Upper lobe of left lung (tissue), 6 donors: ENCODE measurements at regions not wholly inside any gene's neighbourhood (a gene's known extent, or its start where the extent isn't known, plus 50 kb on each side); places are given as distances from the start of the nearest gene placed in this dataset.

Source experiments
- ATAC-seq, 2 donors: fragments of 200-7000 bp; cut with Tn5 transposase; one replicate each; pipeline ENCODE4 v1.9.1; 2022; ENCODE audit warnings: mild to moderate bottlenecking in 2 of 2, moderate library complexity in 2 of 2; ENCODE audit not compliant: low FRiP score in 2 of 2
- DNase-seq, 2 donors: peaks; one replicate each; pipeline ENCODE4 v3.0.0-alpha.2; 2019 to 2020
- H3K27ac ChIP-seq, 4 donors: fragments of 200-600 bp; sonication (generic); one replicate each; pipeline ENCODE4 v1.5.1; 2016 to 2019
- H3K27me3 ChIP-seq, 4 donors: fragments of 200-600 bp; sonication (generic); one replicate each; pipeline ENCODE4 v1.5.1; 2017 to 2019
- H3K36me3 ChIP-seq, 4 donors: fragments of 200-600 bp; sonication (generic); one replicate each; pipeline ENCODE4 v1.5.1; 2016 to 2019
- H3K4me1 ChIP-seq, 4 donors: fragments of 200-600 bp; sonication (generic); one replicate each; pipeline ENCODE4 v1.5.1; 2018 to 2019
- H3K4me3 ChIP-seq, 4 donors: fragments of 200-600 bp; sonication (generic); one replicate each; pipeline ENCODE4 v1.5.1; 2017 to 2019; ENCODE audit warnings: mild to moderate bottlenecking in 2 of 4, moderate library complexity in 1 of 4
- H3K9me3 ChIP-seq, 4 donors: fragments of 200-600 bp; sonication (generic); one replicate each; pipeline ENCODE4 v1.5.1; 2018 to 2019
- EP300 ChIP-seq, 4 donors: sonication (generic); formaldehyde crosslinking; IDR thresholded peaks; one replicate each; pipeline ENCODE4 v1.5.1; 2017; ENCODE audit warnings: antibody characterized with exemption in 4 of 4, control low read depth in 2 of 4
- POLR2A ChIP-seq, 4 donors: fragments of 450-650 bp; IDR thresholded peaks; one replicate each; pipeline ENCODE4 v1.5.1; 2016 to 2017; ENCODE audit warnings: antibody characterized with exemption in 4 of 4, mild to moderate bottlenecking in 2 of 4
- POLR2AphosphoS5 ChIP-seq, 2 donors: sonication (generic); formaldehyde crosslinking; IDR thresholded peaks; one replicate each; pipeline ENCODE4 v1.5.1; 2017; ENCODE audit warnings: antibody characterized with exemption in 2 of 2
- WGBS, 2 donors: methylation state at CpG; one replicate each; pipeline ENCODE4 v1.1.5; 2017 to 2018; 5-methylcytosine and 5-hydroxymethylcytosine counted together
- TF ChIP-seq, protein P1 (sequence below), 6 experiments: fragments of 450-650 bp in 4 of 6; fragments of 200-600 bp in 2 of 6; sonication (generic) in 2 of 6; IDR thresholded peaks; one replicate each; pipeline ENCODE4 v1.5.1; 2016 to 2019; ENCODE audit warnings: antibody characterized with exemption in 6 of 6
- donor health status: DM: no; HTN: no; CAD: no; lungs with moderate emphysema.
- donor health status: DM: no; HTN: yes; CAD: no; lungs with severe emphysema.

DNA sequence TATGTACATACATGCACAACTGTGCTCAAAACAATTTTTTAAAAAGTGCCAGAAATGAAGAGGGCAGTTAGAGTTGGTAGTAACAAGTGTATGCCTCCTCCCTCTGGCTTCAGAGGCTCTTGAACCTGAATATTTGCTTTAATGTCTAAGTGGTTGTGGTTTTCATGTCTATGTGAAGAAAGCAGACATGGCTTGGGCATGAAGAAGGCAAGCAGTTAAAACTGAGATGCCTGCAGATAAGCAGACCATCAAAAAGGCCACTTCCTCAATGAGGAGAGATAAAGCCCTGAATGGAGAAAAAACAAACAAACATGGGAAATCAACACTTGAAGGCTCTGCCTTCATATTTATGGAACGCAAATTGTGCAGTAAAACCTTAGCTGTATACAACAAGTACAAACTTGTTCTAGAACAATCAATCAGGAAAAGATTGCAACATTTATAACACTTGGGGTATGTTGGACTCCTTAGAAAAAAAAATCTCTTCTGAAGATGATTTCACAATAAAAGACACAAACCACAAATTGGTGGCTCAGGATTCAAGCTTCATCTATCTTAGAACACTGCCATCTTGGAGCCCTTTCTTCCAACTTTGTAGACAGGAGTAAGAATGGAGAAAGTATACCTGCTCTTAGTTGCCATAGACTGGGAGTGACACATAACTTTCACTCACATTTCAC lies 52.7 kb upstream of the PLA2G4A start:
- TF ChIP-seq, protein P1, sequence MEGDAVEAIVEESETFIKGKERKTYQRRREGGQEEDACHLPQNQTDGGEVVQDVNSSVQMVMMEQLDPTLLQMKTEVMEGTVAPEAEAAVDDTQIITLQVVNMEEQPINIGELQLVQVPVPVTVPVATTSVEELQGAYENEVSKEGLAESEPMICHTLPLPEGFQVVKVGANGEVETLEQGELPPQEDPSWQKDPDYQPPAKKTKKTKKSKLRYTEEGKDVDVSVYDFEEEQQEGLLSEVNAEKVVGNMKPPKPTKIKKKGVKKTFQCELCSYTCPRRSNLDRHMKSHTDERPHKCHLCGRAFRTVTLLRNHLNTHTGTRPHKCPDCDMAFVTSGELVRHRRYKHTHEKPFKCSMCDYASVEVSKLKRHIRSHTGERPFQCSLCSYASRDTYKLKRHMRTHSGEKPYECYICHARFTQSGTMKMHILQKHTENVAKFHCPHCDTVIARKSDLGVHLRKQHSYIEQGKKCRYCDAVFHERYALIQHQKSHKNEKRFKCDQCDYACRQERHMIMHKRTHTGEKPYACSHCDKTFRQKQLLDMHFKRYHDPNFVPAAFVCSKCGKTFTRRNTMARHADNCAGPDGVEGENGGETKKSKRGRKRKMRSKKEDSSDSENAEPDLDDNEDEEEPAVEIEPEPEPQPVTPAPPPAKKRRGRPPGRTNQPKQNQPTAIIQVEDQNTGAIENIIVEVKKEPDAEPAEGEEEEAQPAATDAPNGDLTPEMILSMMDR (IDR thresholded peaks at IDR 0.05): no peak
- TF ChIP-seq POLR2AphosphoS5 (IDR thresholded peaks at IDR 0.05) (no peak), POLR2A (IDR thresholded peaks at IDR 0.05) (no peak), EP300 (IDR thresholded peaks at IDR 0.05) (no peak)
- Histone ChIP-seq H3K4me3 (no peak overlapping the region), H3K27ac (no peak overlapping the region), H3K4me1 (peaks cover 0 to 8% (median 5%) of the 10 kb centered on the region in 4 donors), H3K36me3 (no peaks in the 10 kb centered on the region), H3K9me3 (no peaks in the 10 kb centered on the region), H3K27me3 (no peaks in the 10 kb centered on the region)
- no peak for DNase-seq
- no peak for ATAC-seq
- WGBS, 2 donors: 52 to 54% methylated on average over 1 of the region's 1 CpG

DNA sequence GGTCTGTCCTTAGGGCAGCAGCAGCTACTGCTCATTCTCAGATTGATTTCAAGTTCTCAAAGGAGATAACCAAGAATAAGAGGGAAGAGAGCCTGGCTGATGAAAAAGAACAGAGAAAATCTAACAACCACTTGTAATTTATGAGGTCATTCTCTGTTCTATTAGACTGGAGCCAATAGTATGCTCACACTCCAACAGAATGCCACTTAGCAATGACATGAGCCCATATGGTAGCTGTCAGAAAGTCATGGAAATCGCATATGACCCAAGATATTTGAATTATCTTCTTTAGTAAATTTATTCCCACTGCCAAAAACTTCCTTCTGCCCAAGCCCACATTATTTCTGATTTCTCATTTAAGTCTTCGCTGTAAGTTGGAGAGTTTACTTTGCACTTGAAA lies 53.7 kb upstream of the PLA2G4A start:
- TF ChIP-seq POLR2AphosphoS5 (IDR thresholded peaks at IDR 0.05) (no peak), EP300 (IDR thresholded peaks at IDR 0.05) (no peak), POLR2A (IDR thresholded peaks at IDR 0.05) (no peak)
- TF ChIP-seq, protein P1 (IDR thresholded peaks at IDR 0.05): no peak
- no peak overlapping the region for H3K27ac ChIP-seq
- H3K9me3 ChIP-seq: no peaks in the 10 kb centered on the region
- H3K4me1 ChIP-seq: peaks cover 0 to 8% (median 5%) of the 10 kb centered on the region in 4 donors
- DNase-seq (no peak), ATAC-seq (no peak)
- no peak overlapping the region for H3K4me3 ChIP-seq
- WGBS, 2 donors: 62% methylated on average over 2 of the region's 2 CpGs
- no peaks in the 10 kb centered on the region for H3K27me3 ChIP-seq
- no peaks in the 10 kb centered on the region for H3K36me3 ChIP-seq

DNA sequence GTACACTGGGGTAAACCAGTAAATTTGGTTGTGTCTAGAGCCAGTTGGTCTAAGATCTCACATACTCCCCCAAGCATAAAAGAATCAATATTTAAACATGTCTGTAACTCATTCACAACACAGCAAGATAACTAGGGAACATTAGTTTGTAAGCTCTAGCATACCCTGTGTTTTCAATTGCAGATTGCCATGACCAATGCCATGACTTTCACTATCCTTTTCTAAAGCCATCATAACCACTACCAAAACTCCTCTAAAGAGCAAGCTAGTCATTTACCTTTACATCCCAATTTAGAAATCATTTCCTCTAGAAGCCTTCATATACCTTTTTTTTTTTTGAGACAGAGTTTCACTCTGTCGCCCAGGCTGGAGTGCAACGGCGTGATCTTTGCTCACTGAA lies 56.5 kb upstream of the PLA2G4A start:
- ATAC-seq (no peak), DNase-seq (no peak)
- 99% methylated on average over 3 of the region's 3 CpGs for WGBS, 2 donors
- TF ChIP-seq, protein P1 (IDR thresholded peaks at IDR 0.05): no peak
- no peak for TF ChIP-seq POLR2A (IDR thresholded peaks at IDR 0.05)
- TF ChIP-seq POLR2AphosphoS5 (IDR thresholded peaks at IDR 0.05): no peak
- no peak for TF ChIP-seq EP300 (IDR thresholded peaks at IDR 0.05)
- H3K27me3 ChIP-seq: no peaks in the 10 kb centered on the region
- no peak overlapping the region for H3K4me3 ChIP-seq
- H3K36me3 ChIP-seq: no peaks in the 10 kb centered on the region
- H3K27ac ChIP-seq: no peak overlapping the region
- peaks cover 0 to 8% (median 5%) of the 10 kb centered on the region in 4 donors for H3K4me1 ChIP-seq
- no peaks in the 10 kb centered on the region for H3K9me3 ChIP-seq

DNA sequence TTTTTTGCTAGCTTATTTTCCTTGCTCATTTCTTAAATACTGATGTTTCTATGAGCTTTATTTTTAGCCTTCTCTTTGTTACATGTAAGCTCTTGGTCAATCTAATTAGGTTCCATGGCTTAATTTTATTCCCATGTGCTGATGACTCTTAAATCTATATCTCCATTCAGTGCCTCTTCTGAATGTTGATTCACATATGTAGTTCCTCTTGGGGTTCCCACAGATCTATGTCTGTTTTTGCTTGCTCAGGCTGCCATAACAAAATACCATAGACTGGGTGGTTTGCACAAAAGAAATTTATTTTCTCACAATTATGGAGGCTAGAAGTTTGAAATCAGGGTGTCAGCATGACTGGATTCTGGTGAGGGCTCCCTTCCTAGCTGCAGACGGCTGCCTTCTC lies 58.3 kb upstream of the PLA2G4A start:
- no peak for DNase-seq

DNA sequence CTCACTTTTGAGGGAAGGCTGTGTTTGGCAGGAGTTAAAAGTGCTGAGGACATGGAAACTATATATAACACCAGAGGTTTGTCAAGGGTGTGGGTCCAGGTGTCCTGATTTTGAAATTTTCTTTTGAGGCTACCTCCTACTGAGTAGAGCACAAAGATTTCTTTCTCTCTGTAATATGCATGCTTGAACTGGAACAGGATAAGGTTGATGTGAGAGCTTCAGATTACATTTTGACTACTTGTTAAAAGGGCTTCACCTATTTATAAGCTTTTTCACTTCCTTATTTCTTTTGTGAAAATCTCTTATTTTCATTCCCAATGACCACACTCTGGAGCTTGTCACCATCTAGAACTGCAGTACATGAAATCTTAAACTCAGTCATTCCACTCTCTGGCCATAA lies 59.8 kb upstream of the PLA2G4A start:
- Histone ChIP-seq H3K4me1 (no peaks in the 10 kb centered on the region), H3K9me3 (no peaks in the 10 kb centered on the region), H3K27ac (no peak overlapping the region), H3K27me3 (no peaks in the 10 kb centered on the region), H3K4me3 (no peak overlapping the region), H3K36me3 (no peaks in the 10 kb centered on the region)
- ATAC-seq (no peak), DNase-seq (no peak)
- TF ChIP-seq, protein P1 (IDR thresholded peaks at IDR 0.05): no peak
- TF ChIP-seq POLR2A (IDR thresholded peaks at IDR 0.05): no peak
- TF ChIP-seq EP300 (IDR thresholded peaks at IDR 0.05): no peak
- no peak for TF ChIP-seq POLR2AphosphoS5 (IDR thresholded peaks at IDR 0.05)

More for the DNA sequence above, 58.3 kb upstream of the PLA2G4A start:
- no peak overlapping the region for H3K4me3 ChIP-seq
- no peak for TF ChIP-seq POLR2A (IDR thresholded peaks at IDR 0.05)
- TF ChIP-seq EP300 (IDR thresholded peaks at IDR 0.05): no peak
- H3K27me3 ChIP-seq: no peaks in the 10 kb centered on the region
- H3K27ac ChIP-seq: no peak overlapping the region
- no peaks in the 10 kb centered on the region for H3K9me3 ChIP-seq
- H3K4me1 ChIP-seq: peaks cover 0 to 3% (median 2%) of the 10 kb centered on the region in 4 donors
- 96 to 100% methylated on average over 1 of the region's 1 CpG for WGBS, 2 donors
- H3K36me3 ChIP-seq: no peaks in the 10 kb centered on the region
- no peak for ATAC-seq
